ENCODE measurements at regions not wholly inside any gene's neighbourhood (a gene's known extent, or its start where the extent isn't known, plus 50 kb on each side); places are given as distances from the start of the nearest gene placed in this dataset.

DNA sequence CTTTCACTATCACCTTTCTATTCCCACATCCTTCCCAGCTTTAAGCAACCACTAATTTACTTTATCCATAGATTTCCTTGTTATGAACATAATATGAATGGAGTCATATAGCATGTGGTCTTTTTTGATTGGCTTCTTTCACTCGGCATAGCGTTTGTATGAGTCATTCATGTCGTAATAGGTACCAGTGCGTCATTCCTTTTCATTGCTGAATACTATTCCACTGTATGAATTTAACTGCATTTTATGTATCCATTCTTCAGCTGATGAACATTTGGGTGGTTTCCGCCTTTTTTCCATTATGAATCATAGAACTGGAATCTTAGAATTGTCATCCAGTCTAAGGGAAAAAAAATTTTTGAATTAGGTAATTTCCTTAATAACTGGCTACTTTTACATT is 411.3 kb upstream of the AUTS2 start:
- Histone ChIP-seq H3K4me3 (ENCODE audit: extremely low read depth in 1 of 4, insufficient read depth in 2 of 4, low read depth in 3 of 4, low read length in 4 of 4) (no peak overlapping the region), H3K36me3 (ENCODE audit: control insufficient read depth in 2 of 4, insufficient read depth in 4 of 4, low read length in 3 of 4) (no peaks in the 10 kb centered on the region), H3K27me3 (replicated peaks in 1 of 4; ENCODE audit: control insufficient read depth in 3 of 4, extremely low read depth in 1 of 4, insufficient read depth in 3 of 4, low read length in 3 of 4) (no peaks in the 10 kb centered on the region), H3K9ac (replicated peaks in 1 of 4; ENCODE audit: extremely low read depth in 1 of 4, low read depth in 3 of 4, low read length in 3 of 4) (no peak overlapping the region), H3K9me3 (ENCODE audit: insufficient read depth in 2 of 2, low read depth in 1 of 2, low read length in 1 of 2) (no peaks in the 10 kb centered on the region), H3K79me1 (ENCODE audit: low read depth, low read length) (no peaks in the 10 kb centered on the region), H3K14ac (ENCODE audit: insufficient read length) (no peak overlapping the region), H2BK12ac (ENCODE audit: low read depth, low read length) (no peak overlapping the region), H4K5ac (ENCODE audit: insufficient read length, low read depth, low read length) (no peak overlapping the region), H3K4me2 (ENCODE audit: insufficient read depth in 1 of 2, low read depth in 2 of 2, low read length in 2 of 2) (no peak overlapping the region), H2BK15ac (ENCODE audit: low read length) (no peak overlapping the region), H4K20me1 (replicated peaks in 1 of 2; ENCODE audit: control insufficient read depth in 1 of 2, insufficient read depth in 2 of 2, low read length in 2 of 2) (no peaks in the 10 kb centered on the region), H3K79me2 (ENCODE audit: control insufficient read depth in 1 of 2, insufficient read depth in 2 of 2, low read length in 2 of 2) (no peaks in the 10 kb centered on the region), H3K56ac (replicated peaks; ENCODE audit: insufficient read length, low read depth, low read length) (no peak overlapping the region), H2AFZ (ENCODE audit: low read length) (no peak overlapping the region), H4K8ac (ENCODE audit: extremely low read depth, insufficient read depth, low read length) (no peak overlapping the region), H3K4me1 (replicated peaks in 1 of 4; ENCODE audit: control insufficient read depth in 3 of 4, insufficient read depth in 4 of 4, low read length in 3 of 4) (no peaks in the 10 kb centered on the region), H2BK120ac (replicated peaks; ENCODE audit: low read depth, low read length) (no peak overlapping the region), H3K4ac (replicated peaks; ENCODE audit: insufficient read length, low read depth, low read length) (no peak overlapping the region), H3K23me2 (ENCODE audit: low read depth, low read length) (no peaks in the 10 kb centered on the region), H3K23ac (ENCODE audit: insufficient read length) (no peak overlapping the region), H2BK5ac (ENCODE audit: low read depth, low read length) (no peak overlapping the region), H2BK20ac (ENCODE audit: low read length) (no peak overlapping the region), H4K91ac (replicated peaks; ENCODE audit: insufficient read length, low read length) (no peak overlapping the region), H2AK5ac (ENCODE audit: low read depth, low read length) (no peak overlapping the region), H3K27ac (ENCODE audit: low read depth, low read length) (no peak overlapping the region), H3K18ac (ENCODE audit: extremely low read depth, low read length) (no peak overlapping the region)
- FAIRE-seq (no peak), DNase-seq (ENCODE audit: low read depth in 1 of 2, low spot score in 2 of 2) (no peak)
- ChIA-PET POLR2A (ENCODE audit: partially characterized antibody) (no interaction called here), CTCF (ENCODE audit: partially characterized antibody) (interaction anchor here (0.6 kb wide), 1 partner anchor 999 kb away, joined by 3 read pairs; no protein-coding TSS in a partner anchor)
- 95% methylated on average over 5 of the region's 5 CpGs; no CpG with 5 or more reads in 1 of the 2 experiments for whole genome bisulfite sequencing, 2 experiments (ENCODE audit: extremely low coverage in 1 of 2, insufficient coverage in 1 of 2, insufficient read length in 1 of 2, insufficient replicate concordance in 2 of 2, low coverage in 1 of 2, low lambda C conversion rate in 2 of 2, missing lambda C conversion rate in 1 of 2)
- TF ChIP-seq SAP30 (IDR thresholded peaks at IDR 0.05; ENCODE audit: insufficient read depth, insufficient replicate concordance, low read length), result no peak
- no peak for TF ChIP-seq KDM4A (IDR thresholded peaks at IDR 0.05; ENCODE audit: low read depth, low read length, severe bottlenecking)
- TF ChIP-seq RXRA (IDR thresholded peaks at IDR 0.05; ENCODE audit: insufficient read depth, low read depth, low read length), result no peak
- TF ChIP-seq KDM5A (IDR thresholded peaks at IDR 0.05; ENCODE audit: low read length), result no peak

Data from H1 (cell line).